OCI-LY1 (cell line): ENCODE measurements at regions not wholly inside any gene's neighbourhood (a gene's known extent, or its start where the extent isn't known, plus 50 kb on each side); places are given as distances from the start of the nearest gene placed in this dataset.

Experiments
- H2AFZ ChIP-seq: fragments of 200-600 bp; sonication (generic), shearing (Covaris generic); 2 replicates; pipeline ENCODE4 v1.6.0; 2014; ENCODE audit warnings: antibody characterized with exemption, mild to moderate bottlenecking, low read length
- H3F3A ChIP-seq: fragments of 200-600 bp; sonication (generic), shearing (Covaris generic); 2 replicates; pipeline ENCODE4 v1.6.0; 2014; ENCODE audit warnings: mild to moderate bottlenecking, antibody characterized with exemption, low read length, moderate library complexity; ENCODE audit not compliant: insufficient read depth
- H3K27ac ChIP-seq: fragments of 200-600 bp; sonication (generic); 2 replicates; pipeline ENCODE4 v1.5.1; 2014; ENCODE audit warnings: low read length, mixed run types, mild to moderate bottlenecking, low read depth; ENCODE audit not compliant: poor library complexity, severe bottlenecking
- H3K27me3 ChIP-seq: fragments of 200-600 bp; sonication (generic); 2 replicates; pipeline ENCODE4 v1.6.0; 2014; ENCODE audit warnings: antibody characterized with exemption, mild to moderate bottlenecking, low read length, moderate library complexity; ENCODE audit not compliant: insufficient read depth
- H3K36me3 ChIP-seq: fragments of 200-600 bp; sonication (generic); 2 replicates; pipeline ENCODE4 v1.6.1; 2014; ENCODE audit warnings: mild to moderate bottlenecking, antibody characterized with exemption, low read length, moderate library complexity, mixed read lengths; ENCODE audit not compliant: insufficient read depth
- H3K4me1 ChIP-seq: fragments of 200-600 bp; sonication (generic); 2 replicates; pipeline ENCODE4 v1.5.1; 2014; ENCODE audit warnings: mild to moderate bottlenecking, low read length, moderate library complexity; ENCODE audit not compliant: insufficient read depth, severe bottlenecking
- H3K4me2 ChIP-seq: fragments of 200-600 bp; sonication (generic), shearing (Covaris generic); 2 replicates; pipeline ENCODE4 v1.6.1; 2014; ENCODE audit warnings: low read length
- H3K4me3 ChIP-seq: fragments of 200-600 bp; sonication (generic); 2 replicates; pipeline ENCODE4 v1.5.1; 2014; ENCODE audit warnings: low read length, low read depth, mild to moderate bottlenecking, mixed read lengths; ENCODE audit not compliant: poor library complexity, severe bottlenecking
- H3K79me2 ChIP-seq: fragments of 200-600 bp; shearing (Covaris generic); 2 replicates; pipeline ENCODE4 v1.6.1; 2016; ENCODE audit warnings: mixed run types, low read length, mixed read lengths; ENCODE audit not compliant: insufficient read depth
- H3K9ac ChIP-seq: fragments of 200-600 bp; sonication (generic), shearing (Covaris generic); 2 replicates; pipeline ENCODE4 v1.6.1; 2014; ENCODE audit warnings: mild to moderate bottlenecking, low read length, mixed read lengths
- H3K9me2 ChIP-seq: fragments of 200-600 bp; sonication (generic), shearing (Covaris generic); 2 replicates; pipeline ENCODE4 v1.6.1; 2014; ENCODE audit warnings: low read depth, mild to moderate bottlenecking, low read length, mixed read lengths
- H3K9me3 ChIP-seq: fragments of 200-600 bp; shearing (Covaris generic); 2 replicates; pipeline ENCODE4 v1.6.1; 2014; ENCODE audit warnings: low read length, mixed read lengths
- H4K20me1 ChIP-seq: fragments of 200-600 bp; sonication (generic), shearing (Covaris generic); 2 replicates; pipeline ENCODE4 v1.6.0; 2016; ENCODE audit warnings: mild to moderate bottlenecking, low read length; ENCODE audit not compliant: insufficient read depth
- EZH2 ChIP-seq: fragments of 200-600 bp; sonication (generic), shearing (Covaris generic); IDR thresholded peaks from 2 replicates; pipeline ENCODE4 v1.8.0; 2017; ENCODE audit warnings: borderline replicate concordance, mixed run types, mild to moderate bottlenecking, antibody characterized with exemption, low read length, moderate library complexity, mixed read lengths
- TF ChIP-seq, protein P1 (sequence below): fragments of 200-600 bp; sonication (generic), shearing (Covaris generic); IDR thresholded peaks from 2 replicates; pipeline ENCODE4 v1.5.1; 2017; ENCODE audit warnings: mild to moderate bottlenecking, antibody characterized with exemption, low read length, moderate library complexity, mixed read lengths

DNA sequence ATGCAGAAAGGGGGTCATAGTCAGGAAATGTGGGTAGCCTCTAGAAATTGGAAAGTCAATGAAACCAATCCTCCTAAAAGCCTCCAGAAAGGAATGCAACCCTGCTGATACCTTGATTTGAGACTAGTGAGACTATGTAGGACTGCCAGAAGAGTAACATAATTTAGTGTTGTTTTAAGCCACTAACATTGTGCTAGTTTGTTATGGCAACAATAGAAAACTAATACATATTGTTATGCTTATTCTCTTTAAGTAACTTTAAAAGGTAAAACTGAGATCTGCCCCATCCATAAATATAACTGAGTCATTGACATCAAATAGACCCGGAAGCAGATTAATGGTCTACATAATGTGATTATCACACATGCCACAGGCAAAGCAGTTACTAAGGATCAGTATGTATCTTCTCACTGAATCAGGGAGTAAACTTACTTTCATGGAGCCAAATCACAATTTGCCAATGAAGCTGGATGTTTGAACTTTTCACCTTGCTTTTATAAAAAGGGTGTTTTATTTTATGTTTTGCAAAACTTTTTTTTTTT lies 146.4 kb upstream of the TMEM106B start:
- Histone ChIP-seq H3F3A (no peaks in the 10 kb centered on the region), H3K9me2 (no peaks in the 10 kb centered on the region), H3K27ac (no peak overlapping the region), H3K9me3 (no peaks in the 10 kb centered on the region), H2AFZ (no peak overlapping the region), H3K4me2 (no peak overlapping the region), H3K79me2 (no peaks in the 10 kb centered on the region), H3K27me3 (no peaks in the 10 kb centered on the region), H3K9ac (no peak overlapping the region), H4K20me1 (no peaks in the 10 kb centered on the region), H3K4me3 (no peak overlapping the region), H3K36me3 (no peaks in the 10 kb centered on the region), H3K4me1 (no peaks in the 10 kb centered on the region)
- TF ChIP-seq, protein P1, sequence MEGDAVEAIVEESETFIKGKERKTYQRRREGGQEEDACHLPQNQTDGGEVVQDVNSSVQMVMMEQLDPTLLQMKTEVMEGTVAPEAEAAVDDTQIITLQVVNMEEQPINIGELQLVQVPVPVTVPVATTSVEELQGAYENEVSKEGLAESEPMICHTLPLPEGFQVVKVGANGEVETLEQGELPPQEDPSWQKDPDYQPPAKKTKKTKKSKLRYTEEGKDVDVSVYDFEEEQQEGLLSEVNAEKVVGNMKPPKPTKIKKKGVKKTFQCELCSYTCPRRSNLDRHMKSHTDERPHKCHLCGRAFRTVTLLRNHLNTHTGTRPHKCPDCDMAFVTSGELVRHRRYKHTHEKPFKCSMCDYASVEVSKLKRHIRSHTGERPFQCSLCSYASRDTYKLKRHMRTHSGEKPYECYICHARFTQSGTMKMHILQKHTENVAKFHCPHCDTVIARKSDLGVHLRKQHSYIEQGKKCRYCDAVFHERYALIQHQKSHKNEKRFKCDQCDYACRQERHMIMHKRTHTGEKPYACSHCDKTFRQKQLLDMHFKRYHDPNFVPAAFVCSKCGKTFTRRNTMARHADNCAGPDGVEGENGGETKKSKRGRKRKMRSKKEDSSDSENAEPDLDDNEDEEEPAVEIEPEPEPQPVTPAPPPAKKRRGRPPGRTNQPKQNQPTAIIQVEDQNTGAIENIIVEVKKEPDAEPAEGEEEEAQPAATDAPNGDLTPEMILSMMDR: no peak
- TF ChIP-seq EZH2: no peak

DNA sequence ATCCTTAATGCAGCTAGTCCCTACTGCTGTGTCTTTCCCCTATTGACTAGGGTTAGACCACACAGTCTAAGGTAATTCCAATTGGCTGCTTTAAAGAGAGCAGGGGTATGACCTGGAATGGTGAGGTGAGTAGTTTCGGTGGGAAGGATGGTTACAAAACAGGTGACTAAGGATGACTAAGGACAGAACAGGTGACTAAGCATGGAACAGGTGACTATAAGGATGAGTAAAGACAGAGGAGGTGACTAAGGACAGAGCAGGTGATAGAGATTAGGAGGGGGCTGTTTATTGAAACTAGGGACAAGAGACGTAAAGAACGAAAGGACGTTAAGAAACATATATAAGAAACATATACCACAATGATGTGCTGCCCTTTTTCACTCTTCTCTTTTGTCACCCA lies 145.1 kb upstream of the TMEM106B start:
- Histone ChIP-seq H2AFZ (no peak overlapping the region), H3F3A (no peaks in the 10 kb centered on the region), H3K27ac (no peak overlapping the region), H3K9ac (no peak overlapping the region), H3K9me2 (no peaks in the 10 kb centered on the region), H4K20me1 (no peaks in the 10 kb centered on the region), H3K9me3 (no peaks in the 10 kb centered on the region), H3K4me3 (no peak overlapping the region), H3K36me3 (no peaks in the 10 kb centered on the region), H3K4me1 (no peaks in the 10 kb centered on the region), H3K4me2 (no peak overlapping the region), H3K79me2 (no peaks in the 10 kb centered on the region), H3K27me3 (no peaks in the 10 kb centered on the region)
- TF ChIP-seq, protein P1: no peak
- no peak for TF ChIP-seq EZH2

DNA sequence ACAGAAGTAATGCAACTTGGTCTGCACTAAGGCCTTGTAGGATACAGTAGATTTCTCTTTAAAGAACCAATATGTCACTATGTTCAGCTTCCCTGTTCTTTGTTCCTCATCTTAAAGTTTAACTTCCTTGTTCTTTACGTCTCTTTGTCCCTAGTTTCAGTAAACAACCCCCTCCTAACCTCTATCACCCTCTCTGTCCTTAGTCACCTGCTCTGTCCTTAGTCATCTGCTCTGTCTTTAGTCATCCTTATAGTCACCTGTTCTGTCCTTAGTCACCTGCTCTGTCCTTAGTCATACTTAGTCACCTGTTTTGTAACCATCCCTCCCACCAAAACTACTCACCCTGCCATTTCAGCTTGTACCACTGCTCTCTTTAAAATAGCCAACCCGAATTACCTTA lies 144.6 kb upstream of the TMEM106B start:
- H3K4me2 ChIP-seq: no peak overlapping the region
- no peaks in the 10 kb centered on the region for H3K27me3 ChIP-seq
- H4K20me1 ChIP-seq: no peaks in the 10 kb centered on the region
- H3K9me2 ChIP-seq: no peaks in the 10 kb centered on the region
- H3F3A ChIP-seq: no peaks in the 10 kb centered on the region
- H2AFZ ChIP-seq: no peak overlapping the region
- no peaks in the 10 kb centered on the region for H3K79me2 ChIP-seq
- no peak for TF ChIP-seq EZH2
- TF ChIP-seq, protein P1: no peak
- no peaks in the 10 kb centered on the region for H3K4me1 ChIP-seq
- H3K4me3 ChIP-seq: no peak overlapping the region
- H3K9me3 ChIP-seq: no peaks in the 10 kb centered on the region
- no peak overlapping the region for H3K27ac ChIP-seq
- no peak overlapping the region for H3K9ac ChIP-seq
- no peaks in the 10 kb centered on the region for H3K36me3 ChIP-seq
